NOMO-1 (cell line): ENCODE measurements at regions not wholly inside any gene's neighbourhood (a gene's known extent, or its start where the extent isn't known, plus 50 kb on each side); places are given as distances from the start of the nearest gene placed in this dataset.

Experiments used
- DNase-seq, 2 experiments: peaks; one replicate each; lab custom pipeline; 2025; ENCODE audit not compliant: unreplicated experiment in 2 of 2; lab: John Stamatoyannopoulos, UW

DNA sequence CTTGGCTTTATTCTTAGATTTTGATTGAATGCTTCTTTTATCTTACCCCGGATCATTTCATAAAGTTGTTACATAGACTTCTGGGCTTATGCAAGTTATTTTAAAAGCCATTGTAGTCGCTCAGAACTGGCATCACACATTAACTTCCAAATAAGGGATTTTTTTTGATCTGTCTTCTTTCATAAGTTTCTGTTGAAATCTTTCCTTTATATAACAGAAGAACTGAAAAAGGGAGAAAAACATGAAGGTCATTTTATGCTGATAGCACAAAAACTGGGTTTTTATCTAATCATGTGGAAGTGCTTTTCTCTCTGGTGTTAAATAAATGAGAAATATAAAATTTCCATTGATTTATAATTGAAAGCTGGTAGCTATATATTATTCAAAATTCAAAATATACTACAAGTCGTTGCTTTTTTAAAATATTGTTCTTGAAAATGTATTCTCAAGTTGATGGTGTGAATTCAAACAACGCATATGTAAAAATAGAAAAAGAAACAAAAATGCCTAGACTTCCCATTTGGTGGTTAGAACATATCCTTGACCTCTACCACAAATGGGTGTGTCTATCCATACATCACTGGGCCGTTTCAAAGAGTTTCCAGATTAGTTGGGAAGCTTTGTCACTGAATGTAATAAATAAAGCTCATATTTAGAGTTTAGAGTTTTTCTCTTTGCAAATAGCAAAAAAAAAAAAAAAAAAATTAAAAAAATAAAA is 258.3 kb upstream of the ZPLD1 start:
- peak; percentile 10 to 16 for DNase-seq

DNA sequence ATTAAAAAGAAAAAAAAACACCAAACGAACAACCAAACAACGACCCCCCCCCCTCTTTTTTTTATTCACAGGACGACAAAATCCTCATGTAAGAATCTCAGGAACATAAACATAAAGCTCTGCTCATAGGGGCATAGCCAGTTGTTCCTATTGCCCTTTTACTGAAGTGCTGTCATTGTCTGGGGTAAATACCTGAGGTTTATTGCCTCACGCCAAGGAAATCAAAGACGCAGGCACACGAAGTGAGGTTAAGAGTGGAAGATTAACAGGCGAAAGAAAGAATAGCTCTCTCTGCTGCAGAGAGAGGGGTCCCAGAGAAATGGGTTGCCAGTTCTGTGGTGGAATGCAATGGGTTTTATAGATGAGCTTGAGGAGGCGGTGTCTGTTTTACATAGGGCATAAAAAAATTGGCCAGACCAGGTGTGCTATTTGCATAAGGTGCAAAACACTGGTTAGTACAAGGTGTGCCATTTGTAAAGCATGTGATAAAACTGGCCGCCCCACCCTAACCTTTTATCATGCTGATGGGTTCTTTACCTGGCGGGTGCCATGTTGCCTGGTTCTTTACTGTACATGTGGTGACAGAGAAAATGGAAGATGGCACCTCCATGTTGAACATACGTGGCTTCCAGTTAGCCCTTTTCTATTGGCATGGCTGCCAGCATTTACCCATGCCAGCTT is 257.6 kb upstream of the ZPLD1 start:
- no peak for DNase-seq

DNA sequence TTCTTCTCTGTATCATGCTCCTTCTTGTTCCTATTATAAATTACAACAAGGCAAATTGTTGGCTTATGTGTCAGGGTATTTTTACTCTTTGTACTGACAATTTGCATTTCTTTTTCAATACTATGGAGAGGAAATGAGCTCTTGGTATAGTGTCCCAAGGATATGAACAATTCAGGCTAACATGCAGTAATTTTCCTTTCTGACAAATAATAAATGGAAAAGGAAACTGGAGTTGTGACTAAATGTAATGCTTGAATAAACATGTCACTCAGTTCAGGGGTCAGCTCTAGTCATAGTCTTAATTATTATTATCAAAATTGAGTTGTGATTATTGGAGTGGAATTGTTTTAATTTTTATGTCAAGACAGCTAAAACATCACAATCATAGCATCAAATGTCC is 256.0 kb upstream of the ZPLD1 start:
- DNase-seq: no peak

DNA sequence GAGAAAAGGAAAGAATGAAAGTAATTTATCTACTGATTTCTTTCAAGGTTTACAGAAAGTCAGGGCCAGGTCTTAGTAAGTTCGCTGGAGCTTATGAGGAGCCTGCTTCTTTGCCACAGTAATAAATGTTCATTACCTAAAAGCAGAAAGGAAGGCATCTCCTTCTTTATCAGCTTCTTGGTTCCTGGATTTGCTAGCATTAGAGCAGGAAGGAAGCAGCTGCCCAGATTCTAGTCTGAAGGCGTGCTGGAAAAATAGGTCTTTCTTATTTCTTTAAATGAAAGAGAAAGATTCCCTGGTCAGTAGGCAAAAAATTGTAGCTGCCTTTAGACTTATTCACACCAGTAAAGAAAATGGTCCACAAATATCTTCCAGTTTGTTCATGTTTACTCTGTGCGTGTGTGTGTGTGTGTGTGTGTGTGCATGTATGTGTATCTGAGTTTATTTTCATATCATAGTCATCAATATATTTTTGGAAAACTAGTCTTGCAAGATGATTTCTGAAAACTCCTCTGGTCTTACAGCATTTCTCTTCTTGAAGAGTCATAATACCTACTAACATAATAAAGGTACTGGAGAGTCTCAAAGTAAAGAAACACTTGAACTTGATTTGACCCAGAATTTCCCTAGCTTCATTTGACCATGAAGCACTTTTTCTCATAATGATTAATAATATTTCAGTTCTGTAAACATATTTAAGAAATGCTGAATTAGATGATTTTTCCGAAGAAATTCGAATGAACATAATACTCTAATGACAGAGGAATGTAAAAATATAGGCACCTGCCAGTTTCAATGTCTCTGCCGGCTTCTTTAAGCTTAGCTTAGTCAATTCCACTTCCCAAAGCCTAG is 255.3 kb upstream of the ZPLD1 start:
- no peak for DNase-seq

DNA sequence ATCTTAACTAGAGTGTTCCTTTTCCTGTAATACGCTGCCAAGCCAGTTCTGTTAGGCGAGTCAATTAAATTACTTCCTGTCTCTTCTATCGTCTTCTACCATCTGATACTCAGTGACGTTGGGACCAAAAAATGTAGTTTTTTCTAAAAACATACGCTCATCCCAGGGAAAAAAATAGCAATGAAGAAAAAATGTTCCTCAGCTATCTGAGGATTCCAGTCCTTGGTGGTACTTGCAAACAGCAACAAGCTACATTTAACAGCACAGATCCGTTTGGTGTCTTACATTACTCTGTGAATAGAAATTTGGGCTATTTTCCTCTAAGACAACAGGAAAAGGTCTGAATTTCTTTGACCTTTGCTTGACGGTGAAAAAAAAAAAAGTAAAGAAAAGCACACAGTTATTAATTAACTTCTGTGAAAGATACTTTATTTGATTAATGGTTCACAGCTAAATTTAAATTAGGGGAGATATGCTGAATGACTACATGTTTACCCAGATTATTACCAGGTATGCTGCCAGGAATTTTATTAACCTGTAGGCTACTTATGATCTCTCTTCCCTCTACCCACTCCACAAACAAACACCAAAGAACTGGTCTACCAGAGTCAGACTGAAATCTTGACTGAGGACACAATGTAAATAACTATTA is 254.4 kb upstream of the ZPLD1 start:
- no peak for DNase-seq

DNA sequence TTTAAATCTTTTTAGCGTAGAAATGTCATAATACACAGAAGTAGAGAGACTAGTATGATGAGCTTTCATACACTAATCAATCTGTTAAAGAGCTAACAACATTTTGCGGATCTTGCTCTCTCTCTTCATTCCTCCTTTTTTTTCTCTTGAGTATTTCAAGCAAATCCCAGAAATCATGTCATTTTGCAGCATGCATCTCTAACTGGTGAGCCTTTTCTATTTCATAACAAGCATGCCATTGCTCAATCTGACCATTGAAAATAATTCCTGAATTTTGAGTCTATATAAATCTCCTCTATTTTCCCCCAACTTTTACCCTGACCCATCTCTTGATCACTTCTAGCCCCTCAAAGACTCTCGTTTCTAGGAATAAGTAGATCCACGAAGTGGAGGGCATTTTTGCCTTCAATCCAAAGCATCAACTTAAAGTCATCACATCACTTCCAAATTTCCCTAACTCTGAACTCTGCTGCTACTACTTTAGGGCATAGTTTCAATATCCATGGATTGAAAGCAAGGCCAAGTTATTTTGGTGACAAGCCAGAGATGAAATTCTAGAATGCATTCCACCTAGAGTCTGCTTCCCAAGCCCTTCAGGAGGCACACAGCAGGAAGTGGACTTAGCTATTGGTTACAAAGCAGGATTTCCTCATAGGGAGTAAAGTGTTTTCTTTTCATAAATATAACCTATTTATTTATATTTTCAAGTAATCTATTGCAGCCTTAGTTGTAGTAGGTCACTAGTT is 253.5 kb upstream of the ZPLD1 start:
- DNase-seq: no peak

DNA sequence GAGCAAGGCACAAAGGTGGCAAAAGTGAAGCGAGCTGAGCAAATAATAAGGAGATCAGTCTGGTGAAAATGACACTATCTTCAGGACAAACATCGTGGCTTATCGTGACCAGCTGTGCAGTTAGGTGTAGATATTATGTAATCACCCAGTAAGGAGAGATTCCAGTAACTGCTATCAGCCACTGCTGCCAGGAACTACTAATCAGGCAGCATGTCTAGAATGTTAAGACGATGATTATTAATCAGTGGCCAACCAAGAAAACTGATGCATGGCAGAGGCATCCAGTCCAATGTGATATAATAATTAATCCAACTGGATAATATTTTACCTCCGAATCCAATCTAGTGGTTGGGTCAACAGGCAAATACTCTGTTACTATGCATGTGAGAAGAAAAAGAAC is 252.7 kb upstream of the ZPLD1 start:
- no peak for DNase-seq

DNA sequence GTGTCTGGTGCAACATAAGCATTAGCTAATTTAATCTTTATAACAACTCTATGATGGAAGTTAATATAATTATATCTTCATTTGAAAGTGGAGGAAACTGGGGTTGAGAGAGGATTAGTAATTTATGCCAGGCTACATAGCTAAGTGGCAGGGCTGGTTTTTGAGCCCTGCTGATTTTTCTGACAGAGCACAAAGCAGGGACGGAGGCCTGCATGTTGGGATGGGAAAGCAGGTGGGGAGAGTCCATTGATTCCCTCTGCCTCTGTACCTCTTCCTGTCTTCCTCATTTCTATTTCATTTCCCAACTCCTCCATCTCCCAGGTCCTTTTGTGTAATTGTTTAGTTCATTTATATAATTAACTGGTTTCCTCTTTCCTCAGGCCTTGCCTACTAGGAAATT is 251.6 kb upstream of the ZPLD1 start:
- DNase-seq: no peak

DNA sequence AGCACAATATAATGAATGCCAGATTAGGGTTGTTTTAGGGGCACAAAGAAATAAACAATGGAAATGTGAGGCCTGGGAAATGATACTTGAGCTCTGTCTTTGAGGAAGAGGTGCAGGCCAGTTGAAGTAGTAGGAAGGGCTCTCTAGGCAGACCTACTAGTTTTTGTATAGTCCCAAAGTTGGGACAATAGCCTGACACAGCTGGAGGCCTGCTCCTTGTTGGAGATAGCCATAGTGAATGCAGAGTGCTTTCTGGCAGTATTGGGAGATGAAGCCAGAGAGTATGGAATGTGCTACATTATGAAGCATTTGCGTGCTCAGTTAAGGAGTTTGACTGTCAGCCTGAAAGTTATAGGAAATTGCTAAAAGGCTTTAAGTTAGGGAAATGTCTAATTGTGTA is 251.2 kb upstream of the ZPLD1 start:
- DNase-seq: no peak

DNA sequence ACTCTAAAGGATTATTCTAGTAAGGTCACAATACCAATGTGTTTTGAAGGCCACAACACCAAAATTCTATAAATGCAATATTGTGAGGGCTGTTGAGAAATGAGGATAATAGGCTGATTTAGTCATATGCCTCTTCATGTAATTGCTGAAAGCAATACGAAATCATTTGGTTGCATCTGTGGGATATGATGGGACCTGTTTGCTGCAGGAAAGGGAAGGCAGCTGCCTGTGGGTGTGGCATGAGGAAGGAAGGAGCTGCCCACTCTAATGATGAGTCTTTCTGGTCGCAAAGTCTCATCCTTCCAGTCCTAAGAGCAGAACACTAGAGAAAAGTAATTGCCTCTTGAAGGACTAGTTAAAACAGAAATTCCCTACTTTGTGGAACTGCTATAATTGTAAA is 245.3 kb upstream of the ZPLD1 start:
- DNase-seq: peak; percentile 59 to 65

DNA sequence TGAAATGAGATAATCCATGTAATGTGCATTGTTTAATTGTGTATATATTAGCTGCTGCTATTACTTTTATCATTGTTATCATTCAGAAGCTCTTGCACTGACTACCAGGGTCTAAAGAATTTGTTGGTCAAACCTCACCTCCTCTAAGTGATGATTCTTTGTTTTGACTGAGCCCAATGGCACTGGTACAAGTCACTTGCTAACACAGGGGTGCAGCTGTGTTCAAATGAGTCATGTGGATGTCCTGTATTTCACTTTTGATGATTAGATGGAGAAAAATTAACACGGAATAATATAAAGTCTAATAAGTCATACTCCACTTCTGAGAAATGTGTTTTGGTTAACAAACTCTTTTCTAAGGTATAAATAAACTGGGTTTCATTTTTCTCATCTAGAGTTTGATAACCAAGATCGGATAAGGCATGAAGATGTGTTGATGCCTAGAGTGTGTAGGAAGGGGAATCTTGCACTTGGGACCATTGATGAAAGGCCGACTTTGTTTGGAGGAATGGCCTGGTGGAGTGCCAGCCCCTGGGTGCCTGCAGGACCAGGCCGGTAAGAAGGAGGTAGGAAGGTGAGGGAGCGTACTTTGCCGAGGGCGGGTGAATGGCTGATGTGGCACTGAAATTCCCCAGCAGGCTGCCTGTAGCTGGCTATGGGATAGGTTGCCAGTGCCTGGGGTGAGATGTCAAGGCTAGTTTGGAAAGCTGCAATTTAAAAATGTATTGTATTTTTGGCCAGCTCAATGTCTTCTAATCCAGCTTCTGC is 244.7 kb upstream of the ZPLD1 start:
- DNase-seq: no peak

DNA sequence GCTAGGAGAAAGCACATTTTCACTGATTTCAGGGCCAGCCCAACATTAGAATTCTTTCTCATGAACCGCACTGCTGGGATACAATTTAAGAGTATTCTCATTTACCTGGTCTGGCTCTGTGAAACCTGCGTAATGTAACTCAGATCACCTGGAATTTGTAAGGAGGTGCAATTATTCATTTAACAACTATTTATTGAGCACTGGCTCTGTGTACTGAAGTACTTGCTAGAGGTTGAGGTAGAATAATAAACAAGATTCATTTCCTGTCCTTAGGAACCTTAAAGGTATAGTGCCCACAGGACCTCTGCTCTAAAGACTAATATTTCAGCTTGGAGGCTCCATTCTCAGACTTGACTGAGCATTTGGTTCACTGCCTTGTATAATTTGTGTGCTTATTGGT is 242.2 kb upstream of the ZPLD1 start:
- DNase-seq: no peak

DNA sequence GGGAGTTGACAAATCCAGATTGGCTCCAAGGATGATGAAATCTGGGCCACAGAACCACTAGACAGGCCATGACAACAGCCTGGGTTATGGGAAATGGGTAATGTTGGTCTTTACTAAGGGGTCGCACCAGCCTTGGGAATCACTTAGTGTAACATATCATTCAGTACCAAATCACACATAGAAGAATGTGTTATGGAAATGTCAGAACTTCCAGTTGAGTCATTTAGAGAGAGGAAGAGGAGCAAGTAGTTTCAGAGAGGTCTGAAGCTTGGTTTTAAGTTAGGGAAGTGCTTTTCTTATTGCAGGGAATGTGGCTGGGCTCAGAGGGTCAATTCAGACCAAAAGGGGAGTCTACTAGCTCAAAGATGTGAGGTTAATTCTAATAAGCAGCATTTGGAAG is 241.6 kb upstream of the ZPLD1 start:
- DNase-seq: no peak

DNA sequence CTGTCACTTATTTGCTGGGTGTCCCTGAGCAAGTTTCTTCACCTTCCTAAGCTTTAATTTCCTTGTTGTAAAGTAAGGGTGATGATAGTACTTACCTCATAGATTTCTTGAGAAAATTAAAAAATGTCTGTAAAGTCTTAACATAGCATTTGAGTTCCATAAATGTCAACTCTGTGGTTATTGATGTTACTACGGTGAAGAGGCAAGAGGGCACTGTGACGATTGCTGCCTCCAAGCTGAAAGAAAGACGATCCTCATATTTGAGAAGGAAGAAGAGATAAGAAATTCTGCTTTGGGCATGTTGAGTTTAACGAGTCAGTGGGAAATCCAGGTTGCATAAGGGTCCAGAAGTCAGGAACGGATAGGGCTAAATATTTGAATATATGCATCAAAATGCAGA is 240.8 kb upstream of the ZPLD1 start:
- DNase-seq: no peak

DNA sequence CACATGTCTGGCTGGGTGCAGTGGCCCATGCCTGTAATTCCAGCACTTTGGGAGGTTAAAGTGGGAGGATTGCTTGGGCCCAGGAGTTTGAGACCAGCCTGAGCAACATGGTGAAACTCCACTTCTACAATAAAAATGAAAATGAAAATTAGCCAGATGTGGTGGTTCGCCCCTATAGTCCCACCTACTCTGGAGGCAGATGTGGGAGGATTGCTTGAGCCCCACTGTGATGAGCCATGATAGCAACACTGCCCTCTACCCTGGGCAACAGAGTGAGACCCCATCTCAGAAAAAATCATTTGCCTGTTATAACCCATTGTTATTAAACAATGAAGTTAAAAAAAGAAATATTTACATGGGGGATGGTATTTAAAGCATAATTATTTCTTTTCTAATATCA is 240.1 kb upstream of the ZPLD1 start:
- DNase-seq: no peak

DNA sequence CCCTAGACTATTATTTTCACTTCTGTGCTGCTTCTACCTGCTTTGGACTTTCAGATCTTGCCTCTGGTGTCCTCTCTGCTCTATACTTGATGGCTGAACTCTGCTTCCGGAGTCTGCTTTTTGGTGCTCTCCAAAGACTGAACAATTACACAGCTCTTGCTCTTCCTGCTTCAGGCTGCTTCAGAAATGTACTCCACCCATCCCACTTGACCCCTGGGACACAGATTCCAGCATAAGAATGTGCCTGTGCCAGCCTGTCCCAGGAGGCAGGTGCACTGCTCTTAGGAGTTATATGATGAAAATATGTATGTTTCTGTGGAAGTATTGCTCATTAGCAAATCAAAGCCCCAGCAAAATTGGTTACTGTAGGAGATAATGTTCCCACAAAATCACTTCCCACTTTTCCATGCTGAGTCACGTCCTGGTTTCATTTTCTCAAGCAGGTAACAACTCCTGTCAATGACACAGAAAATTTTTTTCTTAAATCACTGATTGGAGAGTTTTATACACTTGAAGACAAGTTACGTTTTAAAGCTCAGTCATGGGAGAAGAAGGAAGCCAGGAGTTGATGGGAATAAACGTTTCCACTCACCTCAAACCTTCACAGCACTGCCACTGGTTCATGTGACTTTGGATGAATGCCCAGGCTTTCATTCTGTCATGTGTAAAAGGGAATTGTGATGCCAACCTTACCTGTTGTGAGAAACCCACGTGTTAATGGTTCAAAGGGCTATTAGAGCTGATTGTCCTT is 239.4 kb upstream of the ZPLD1 start:
- DNase-seq: no peak

DNA sequence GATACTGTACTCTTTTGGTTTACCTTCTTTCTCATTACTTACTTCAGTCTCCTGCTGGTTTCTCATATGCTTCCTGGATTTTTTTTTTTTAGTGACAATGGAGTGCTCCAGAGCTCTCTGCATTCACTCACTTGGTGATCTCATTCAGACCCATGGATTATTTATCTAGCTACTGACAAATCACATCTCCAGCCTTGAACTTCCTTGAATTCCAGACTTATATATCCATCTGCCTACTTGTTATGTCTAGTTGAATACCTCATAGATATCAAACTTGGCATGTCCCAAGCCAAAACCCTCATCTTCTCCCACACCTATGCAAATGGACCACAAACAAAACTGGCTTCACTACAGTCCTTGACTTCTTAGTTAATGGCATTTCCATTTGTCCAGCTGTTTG is 234.7 kb upstream of the ZPLD1 start:
- no peak for DNase-seq

DNA sequence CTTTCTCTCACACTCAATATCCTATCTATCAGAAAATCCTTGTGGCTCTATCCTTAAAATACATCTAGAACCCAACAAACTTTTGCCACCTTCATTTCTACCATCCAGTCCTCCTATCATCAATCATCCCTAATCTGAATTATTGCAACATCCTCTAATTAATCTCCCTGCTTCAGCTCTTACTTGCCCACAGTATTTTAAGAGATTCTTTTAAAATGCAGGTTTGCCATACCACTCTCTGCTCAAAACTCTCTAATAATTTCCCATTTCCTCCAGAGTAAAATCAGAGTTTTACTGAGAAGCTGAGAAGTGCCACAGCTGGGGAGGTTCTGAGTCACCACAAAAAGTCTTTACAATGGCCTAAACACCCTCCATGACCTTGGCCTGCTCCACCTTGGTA is 234.3 kb upstream of the ZPLD1 start:
- DNase-seq: no peak

DNA sequence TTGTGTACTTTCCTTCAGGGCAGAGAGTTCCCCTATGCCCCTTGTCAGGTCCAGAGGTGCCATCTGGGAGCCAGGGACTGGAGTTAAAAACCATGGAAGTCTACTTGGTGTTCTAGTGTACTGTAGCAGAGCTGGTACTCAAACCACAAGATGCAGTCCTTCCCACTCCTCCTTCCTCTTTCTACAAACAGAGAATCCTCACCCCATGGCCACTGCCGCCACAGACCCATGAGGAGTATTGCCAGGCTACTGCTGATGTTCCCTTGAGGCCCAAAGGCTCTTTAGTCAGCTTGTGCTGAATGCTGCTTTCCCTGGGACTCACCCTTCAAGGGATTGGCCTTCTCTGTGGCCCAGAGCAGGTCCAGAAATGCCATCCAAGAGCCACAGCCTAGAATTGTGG is 229.2 kb upstream of the ZPLD1 start:
- DNase-seq: peak in 1 of 2 experiments; percentile 21
